ENCODE measurements at regions not wholly inside any gene's neighbourhood (a gene's known extent, or its start where the extent isn't known, plus 50 kb on each side); places are given as distances from the start of the nearest gene placed in this dataset.

- intact Hi-C loops (cut with DNase I), result no loop called here
- H3K27ac ChIP-seq, result no peak overlapping the region
- H3K36me3 ChIP-seq, result no peaks in the 10 kb centered on the region
- no peaks in the 10 kb centered on the region for H3K27me3 ChIP-seq
- no peaks in the 10 kb centered on the region for H3K9me3 ChIP-seq
- no peak for DNase-seq
- no peak overlapping the region for H3K4me3 ChIP-seq
- no peak for TF ChIP-seq CTCF (IDR thresholded peaks at IDR 0.05)
- H3K4me1 ChIP-seq, result peaks cover 19% of the 10 kb centered on the region
- ATAC-seq, result no peak
Measured at GRCh38 chr11:19635332-19635731, 77.3 kb upstream of the NAV2 start.

GRCh38 chr11:19633276-19633675 is 79.4 kb upstream of the NAV2 start:
- ATAC-seq (peak; percentile 93), DNase-seq (peak; percentile 89)
- Histone ChIP-seq H3K4me1 (peaks cover 19% of the 10 kb centered on the region), H3K27ac (peak overlapping the region; percentile 58), H3K27me3 (no peaks in the 10 kb centered on the region), H3K4me3 (no peak overlapping the region), H3K36me3 (no peaks in the 10 kb centered on the region), H3K9me3 (no peaks in the 10 kb centered on the region)
- intact Hi-C loops (cut with DNase I), result no loop called here
- no peak for TF ChIP-seq CTCF (IDR thresholded peaks at IDR 0.05)

GRCh38 chr11:19632499-19632834 is 80.2 kb upstream of the NAV2 start:
- Histone ChIP-seq H3K27me3 (no peaks in the 10 kb centered on the region), H3K9me3 (no peaks in the 10 kb centered on the region), H3K4me3 (no peak overlapping the region), H3K4me1 (peaks cover 19% of the 10 kb centered on the region), H3K27ac (no peak overlapping the region), H3K36me3 (no peaks in the 10 kb centered on the region)
- TF ChIP-seq CTCF (IDR thresholded peaks at IDR 0.05), result no peak
- DNase-seq (no peak), ATAC-seq (no peak)
- intact Hi-C loops (cut with DNase I), result no loop called here

- H3K4me1 ChIP-seq, result peaks cover 19% of the 10 kb centered on the region
- H3K27me3 ChIP-seq, result no peaks in the 10 kb centered on the region
- H3K36me3 ChIP-seq, result no peaks in the 10 kb centered on the region
- ATAC-seq (no peak), DNase-seq (no peak)
- H3K4me3 ChIP-seq, result no peak overlapping the region
- intact Hi-C loops (cut with DNase I), result no loop called here
- no peaks in the 10 kb centered on the region for H3K9me3 ChIP-seq
- no peak overlapping the region for H3K27ac ChIP-seq
- TF ChIP-seq CTCF (IDR thresholded peaks at IDR 0.05), result no peak
Measured at GRCh38 chr11:19631712-19632498, 80.7 kb upstream of the NAV2 start.

- peak overlapping the region; percentile 17 for H3K27ac ChIP-seq
- DNase-seq (no peak), ATAC-seq (peak; percentile 78)
- H3K9me3 ChIP-seq, result no peaks in the 10 kb centered on the region
- H3K27me3 ChIP-seq, result no peaks in the 10 kb centered on the region
- no peak overlapping the region for H3K4me3 ChIP-seq
- TF ChIP-seq CTCF (IDR thresholded peaks at IDR 0.05), result no peak
- intact Hi-C loops (cut with DNase I), result no loop called here
- H3K36me3 ChIP-seq, result no peaks in the 10 kb centered on the region
- peaks cover 12% of the 10 kb centered on the region for H3K4me1 ChIP-seq
Measured at GRCh38 chr11:19628018-19628417, 84.6 kb upstream of the NAV2 start.

GRCh38 chr11:19627566-19627965 is 85.1 kb upstream of the NAV2 start:
- Histone ChIP-seq H3K9me3 (no peaks in the 10 kb centered on the region), H3K36me3 (no peaks in the 10 kb centered on the region), H3K27ac (no peak overlapping the region), H3K4me3 (no peak overlapping the region), H3K27me3 (no peaks in the 10 kb centered on the region), H3K4me1 (peaks cover 7% of the 10 kb centered on the region)
- no peak for DNase-seq
- intact Hi-C loops (cut with DNase I), result no loop called here
- no peak for ATAC-seq
- no peak for TF ChIP-seq CTCF (IDR thresholded peaks at IDR 0.05)

Data from upper lobe of right lung (tissue), 1 donor.